Stimulated activated CD8-positive, alpha-beta memory T cell treated with anti-CD3 and anti-CD28 coated beads, Interleukin-7, amount 100 ng/mL, for 1 hour (primary cell): ENCODE measurements at regions not wholly inside any gene's neighbourhood (a gene's known extent, or its start where the extent isn't known, plus 50 kb on each side); places are given as distances from the start of the nearest gene placed in this dataset.
A peak's percentile ranks its signal among the peaks of the same experiment; 100 is the strongest.
"Not testable (repeated sequence)": the region's sequence is repeated elsewhere in the genome, so short reads cannot be mapped to it uniquely, and the experiment has no call there.

Experiments used
- DNase-seq, 2 donors: peaks; one replicate each; pipeline ENCODE4 v3.0.0-alpha.2; 2020; ENCODE audit warnings: low read depth in 2 of 2

- DNase-seq = no peak
Measured at GRCh38 chr4:42824278-42824977, 68.1 kb upstream of the GRXCR1 start.

- DNase-seq = no peak
Measured at GRCh38 chr4:42821230-42821629, 71.3 kb upstream of the GRXCR1 start.

GRCh38 chr4:42819863-42820514 lies 72.5 kb upstream of the GRXCR1 start:
- DNase-seq = no peak

- no peak for DNase-seq
Measured at GRCh38 chr4:42817913-42818312, 74.6 kb upstream of the GRXCR1 start.

GRCh38 chr4:42816880-42817400 lies 75.6 kb upstream of the GRXCR1 start:
- DNase-seq = no peak

GRCh38 chr4:42816189-42816879 lies 76.2 kb upstream of the GRXCR1 start:
- DNase-seq = no peak

- DNase-seq = no peak
Measured at GRCh38 chr4:42809419-42810084, 83.0 kb upstream of the GRXCR1 start.

GRCh38 chr4:42806303-42806835 lies 86.1 kb upstream of the GRXCR1 start:
- DNase-seq = no peak

- DNase-seq = no peak
Measured at GRCh38 chr4:42789041-42789567, 103.4 kb upstream of the GRXCR1 start.

GRCh38 chr4:42787079-42787463 lies 105.4 kb upstream of the GRXCR1 start:
- no peak for DNase-seq

GRCh38 chr4:42786350-42787078 lies 106.0 kb upstream of the GRXCR1 start:
- DNase-seq = no peak

GRCh38 chr4:42785817-42786216 lies 106.7 kb upstream of the GRXCR1 start:
- DNase-seq = no peak

GRCh38 chr4:42781315-42781714 lies 111.2 kb upstream of the GRXCR1 start:
- DNase-seq = no peak

- no peak for DNase-seq
Measured at GRCh38 chr4:42778349-42778748, 114.2 kb upstream of the GRXCR1 start.

- DNase-seq = no peak
Measured at GRCh38 chr4:42768125-42768748, 111.3 kb upstream of the ATP8A1 start.

GRCh38 chr4:42767669-42768068 lies 110.8 kb upstream of the ATP8A1 start:
- no peak for DNase-seq

GRCh38 chr4:42761804-42762203 lies 104.9 kb upstream of the ATP8A1 start:
- DNase-seq = no peak

- DNase-seq = not testable (repeated sequence)
Measured at GRCh38 chr4:42754965-42755364, 98.1 kb upstream of the ATP8A1 start.

GRCh38 chr4:42751587-42751986 lies 94.7 kb upstream of the ATP8A1 start:
- no peak for DNase-seq

- no peak for DNase-seq
Measured at GRCh38 chr4:42750856-42751255, 94.0 kb upstream of the ATP8A1 start.

GRCh38 chr4:42750091-42750490 lies 93.2 kb upstream of the ATP8A1 start:
- peak in 1 of 2 donors; percentile 1 for DNase-seq
